Right lobe of liver (tissue), 6 donors: ENCODE measurements at regions not wholly inside any gene's neighbourhood (a gene's known extent, or its start where the extent isn't known, plus 50 kb on each side); places are given as distances from the start of the nearest gene placed in this dataset.
"Not testable (repeated sequence)": the region's sequence is repeated elsewhere in the genome, so short reads cannot be mapped to it uniquely, and the experiment has no call there.

Experiments
- ATAC-seq, 4 donors: fragments of 200-7000 bp; cut with Tn5 transposase; one replicate each; pipeline ENCODE4 v1.9.1; 2020; ENCODE audit warnings: mild to moderate bottlenecking in 4 of 4, moderate library complexity in 4 of 4
- DNase-seq, 3 donors: peaks; one replicate each; pipeline ENCODE4 v3.0.0-alpha.2; 2020
- H3K27ac ChIP-seq, 3 donors: fragments of 200-600 bp; one replicate each; pipeline ENCODE4 v1.8.0; 2022
- H3K27me3 ChIP-seq, 2 donors: fragments of 200-600 bp; one replicate each; pipeline ENCODE4 v1.8.0; 2022
- H3K36me3 ChIP-seq, 4 donors: fragments of 200-600 bp; sonication (generic) in 1 of 4; one replicate each; pipeline versions ENCODE4 v1.5.1 to v1.8.0; 2017 to 2022; ENCODE audit warnings: control low read depth in 1 of 4
- H3K4me1 ChIP-seq, 4 donors: fragments of 200-600 bp; sonication (generic) in 1 of 4; one replicate each; pipeline versions ENCODE4 v1.5.1 to v1.8.0; 2017 to 2022; ENCODE audit warnings: control low read depth in 1 of 4
- H3K4me3 ChIP-seq, 3 donors: fragments of 200-600 bp; one replicate each; pipeline ENCODE4 v1.8.0; 2022
- H3K9me3 ChIP-seq, 4 donors: fragments of 200-600 bp; sonication (generic) in 1 of 4; one replicate each; pipeline versions ENCODE4 v1.5.1 to v1.8.0; 2017 to 2022; ENCODE audit warnings: control low read depth in 1 of 4
- CTCF ChIP-seq, 4 donors: fragments of 200-600 bp in 3 of 4; fragments of 450-650 bp in 1 of 4; IDR thresholded peaks; one replicate each; pipeline versions ENCODE4 v1.5.1 to v1.8.0; 2016 to 2022; ENCODE audit warnings: antibody characterized with exemption in 4 of 4, mild to moderate bottlenecking in 2 of 4
- POLR2A ChIP-seq: fragments of 450-650 bp; IDR thresholded peaks from one replicate; pipeline ENCODE4 v1.6.1; 2017; ENCODE audit warnings: antibody characterized with exemption, mild to moderate bottlenecking
- WGBS: methylation state at CpG from one replicate; pipeline ENCODE4 v1.1.6; 2018; ENCODE audit warnings: low coverage, low lambda C conversion rate; ENCODE audit not compliant: insufficient coverage; ENCODE audit errors: missing lambda C conversion rate; 5-methylcytosine and 5-hydroxymethylcytosine counted together
- intact Hi-C, 2 donors: fragments of 100-400 bp; cut with DNase I; formaldehyde crosslinking; loops; one replicate each; pipeline versions ENCODE4 v1.11.2 to v1.14.1; 2022
- small RNA-seq, 2 experiments: library from RNA; depleted of rRNA; stranded (forward); fragments of <200 nt; gene quantifications; one replicate each; pipeline ENCODE3, GENCODE V24; 2016
- donor health status: DM: no; HTN: yes; CAD: no.
- donor health status: DM: no; HTN: no; CAD: no.
- donor health status: DM: no; HTN: no; CAD: no.
- donor health status: DM: no; HTN: yes; CAD: no.
- donor health status: DM: no; HTN: yes; CAD: no.

- Histone ChIP-seq H3K4me1 (no peaks in the 10 kb centered on the region), H3K36me3 (no peaks in the 10 kb centered on the region), H3K4me3 (no peak overlapping the region), H3K27me3 (no peaks in the 10 kb centered on the region), H3K27ac (no peak overlapping the region), H3K9me3 (no peaks in the 10 kb centered on the region)
- DNase-seq: no peak
- intact Hi-C loops: no loop called here
- WGBS: 47% methylated on average over 2 of the region's 2 CpGs
- no peak for ATAC-seq
- TF ChIP-seq CTCF (IDR thresholded peaks at IDR 0.05) (no peak), POLR2A (no peak)
Observed at GRCh38 chr4:177255359-177255758, 54.3 kb upstream of the NEIL3 start.

- WGBS: 50% methylated on average over 6 of the region's 6 CpGs
- intact Hi-C loops: no loop called here
- no peak for TF ChIP-seq CTCF (IDR thresholded peaks at IDR 0.05)
- TF ChIP-seq POLR2A: no peak
- Histone ChIP-seq H3K36me3 (no peaks in the 10 kb centered on the region), H3K27ac (no peak overlapping the region), H3K9me3 (no peaks in the 10 kb centered on the region), H3K27me3 (no peaks in the 10 kb centered on the region), H3K4me3 (no peak overlapping the region), H3K4me1 (no peaks in the 10 kb centered on the region)
- DNase-seq (no peak), ATAC-seq (no peak)
Observed at GRCh38 chr4:177256950-177257349, 52.7 kb upstream of the NEIL3 start.

GRCh38 chr4:177259466-177259865 is 50.2 kb upstream of the NEIL3 start:
- 83% methylated on average over 2 of the region's 2 CpGs for WGBS
- H3K27me3 ChIP-seq, ATAC-seq, H3K27ac ChIP-seq, intact Hi-C loops, H3K36me3 ChIP-seq, DNase-seq, H3K9me3 ChIP-seq, H3K4me1 ChIP-seq, H3K4me3 ChIP-seq: not testable (repeated sequence)

Small RNA genes in the stretch of these regions (small RNA-seq; reads per million reads assigned to genes)
- 0 reads per million in 2 experiments for gene RN7SKP136
